GM23338 (cell line): ENCODE measurements at regions not wholly inside any gene's neighbourhood (a gene's known extent, or its start where the extent isn't known, plus 50 kb on each side); places are given as distances from the start of the nearest gene placed in this dataset.

Source experiments
- CREB1 ChIP-seq: fragments of 250-450 bp; sonication (Bioruptor Pico); IDR thresholded peaks from 2 replicates; pipeline ENCODE4 v1.5.0; 2020; ENCODE audit warnings: low read depth, mild to moderate bottlenecking, moderate library complexity
- EZH2 ChIP-seq: fragments of 200-600 bp; sonication (generic); IDR thresholded peaks from one replicate; pipeline ENCODE4 v1.8.0; 2017; ENCODE audit warnings: antibody characterized with exemption, mild to moderate bottlenecking, low read depth; ENCODE audit not compliant: unreplicated experiment
- EZH2phosphoT487 ChIP-seq: fragments of 200-600 bp; sonication (generic); IDR thresholded peaks from one replicate; pipeline ENCODE4 v1.8.1; 2018; ENCODE audit warnings: antibody characterized with exemption; ENCODE audit not compliant: unreplicated experiment
- JUNB ChIP-seq: IDR thresholded peaks from one replicate; pipeline ENCODE4 v1.6.1; 2016; ENCODE audit warnings: antibody characterized with exemption; ENCODE audit not compliant: unreplicated experiment
- NANOG ChIP-seq: IDR thresholded peaks from 2 replicates; pipeline ENCODE4 v1.6.1; 2016; ENCODE audit warnings: antibody characterized with exemption, borderline replicate concordance
- POLR2AphosphoS5 ChIP-seq: IDR thresholded peaks from 2 replicates; pipeline ENCODE4 v1.6.1; 2016; ENCODE audit warnings: antibody characterized with exemption, low read depth
- STAT1 ChIP-seq: IDR thresholded peaks from one replicate; pipeline ENCODE4 v1.6.1; 2016; ENCODE audit warnings: antibody characterized with exemption; ENCODE audit not compliant: unreplicated experiment
- ZNF114 ChIP-seq: fragments of 250-450 bp; sonication (Bioruptor Pico); IDR thresholded peaks from 2 replicates; pipeline ENCODE4 v1.5.0; 2020; ENCODE audit warnings: mild to moderate bottlenecking, moderate library complexity
- TF ChIP-seq, protein P1 (sequence below), 2 experiments: fragments of 200-600 bp in 1 of 2; sonication (generic) in 1 of 2; conservative IDR thresholded peaks; 2 replicates each; pipeline versions ENCODE4 v1.5.1 to v1.6.1; 2016 to 2017; ENCODE audit warnings: antibody characterized with exemption in 2 of 2, low read depth in 2 of 2, mild to moderate bottlenecking in 2 of 2, moderate library complexity in 1 of 2
- TF ChIP-seq, protein P2 (sequence below): IDR thresholded peaks from one replicate; pipeline ENCODE4 v1.6.1; 2018; ENCODE audit warnings: antibody characterized with exemption; ENCODE audit not compliant: unreplicated experiment
- TF ChIP-seq, protein P3 (sequence below): IDR thresholded peaks from 2 replicates; pipeline ENCODE4 v1.6.1; 2016; ENCODE audit warnings: antibody characterized with exemption

DNA sequence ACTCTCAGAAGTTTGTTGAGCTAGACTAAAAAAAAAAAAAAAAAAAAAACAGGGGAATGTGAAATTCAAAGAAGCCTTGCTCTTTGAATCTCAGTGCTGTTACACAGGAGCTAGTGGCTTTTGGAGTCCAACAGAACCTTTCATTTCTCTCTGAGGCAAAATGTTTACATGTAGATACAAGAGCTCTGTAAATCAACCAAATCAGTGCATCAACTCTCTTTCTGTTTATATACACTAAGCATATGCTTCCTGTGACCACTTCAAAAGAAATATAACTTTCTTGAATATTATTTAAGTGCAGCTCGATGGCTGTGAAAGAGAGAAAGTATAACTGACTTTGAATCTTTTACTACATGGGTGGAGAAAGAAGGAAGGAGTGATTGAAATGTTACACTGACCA lies 115.3 kb upstream of the ITGA1 start:
- TF ChIP-seq, protein P1, sequence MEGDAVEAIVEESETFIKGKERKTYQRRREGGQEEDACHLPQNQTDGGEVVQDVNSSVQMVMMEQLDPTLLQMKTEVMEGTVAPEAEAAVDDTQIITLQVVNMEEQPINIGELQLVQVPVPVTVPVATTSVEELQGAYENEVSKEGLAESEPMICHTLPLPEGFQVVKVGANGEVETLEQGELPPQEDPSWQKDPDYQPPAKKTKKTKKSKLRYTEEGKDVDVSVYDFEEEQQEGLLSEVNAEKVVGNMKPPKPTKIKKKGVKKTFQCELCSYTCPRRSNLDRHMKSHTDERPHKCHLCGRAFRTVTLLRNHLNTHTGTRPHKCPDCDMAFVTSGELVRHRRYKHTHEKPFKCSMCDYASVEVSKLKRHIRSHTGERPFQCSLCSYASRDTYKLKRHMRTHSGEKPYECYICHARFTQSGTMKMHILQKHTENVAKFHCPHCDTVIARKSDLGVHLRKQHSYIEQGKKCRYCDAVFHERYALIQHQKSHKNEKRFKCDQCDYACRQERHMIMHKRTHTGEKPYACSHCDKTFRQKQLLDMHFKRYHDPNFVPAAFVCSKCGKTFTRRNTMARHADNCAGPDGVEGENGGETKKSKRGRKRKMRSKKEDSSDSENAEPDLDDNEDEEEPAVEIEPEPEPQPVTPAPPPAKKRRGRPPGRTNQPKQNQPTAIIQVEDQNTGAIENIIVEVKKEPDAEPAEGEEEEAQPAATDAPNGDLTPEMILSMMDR (conservative IDR thresholded peaks at IDR 0.05; ENCODE audit: low read depth in 2 of 2), result no peak
- no peak for TF ChIP-seq EZH2phosphoT487
- TF ChIP-seq POLR2AphosphoS5, result no peak
- TF ChIP-seq, protein P2, sequence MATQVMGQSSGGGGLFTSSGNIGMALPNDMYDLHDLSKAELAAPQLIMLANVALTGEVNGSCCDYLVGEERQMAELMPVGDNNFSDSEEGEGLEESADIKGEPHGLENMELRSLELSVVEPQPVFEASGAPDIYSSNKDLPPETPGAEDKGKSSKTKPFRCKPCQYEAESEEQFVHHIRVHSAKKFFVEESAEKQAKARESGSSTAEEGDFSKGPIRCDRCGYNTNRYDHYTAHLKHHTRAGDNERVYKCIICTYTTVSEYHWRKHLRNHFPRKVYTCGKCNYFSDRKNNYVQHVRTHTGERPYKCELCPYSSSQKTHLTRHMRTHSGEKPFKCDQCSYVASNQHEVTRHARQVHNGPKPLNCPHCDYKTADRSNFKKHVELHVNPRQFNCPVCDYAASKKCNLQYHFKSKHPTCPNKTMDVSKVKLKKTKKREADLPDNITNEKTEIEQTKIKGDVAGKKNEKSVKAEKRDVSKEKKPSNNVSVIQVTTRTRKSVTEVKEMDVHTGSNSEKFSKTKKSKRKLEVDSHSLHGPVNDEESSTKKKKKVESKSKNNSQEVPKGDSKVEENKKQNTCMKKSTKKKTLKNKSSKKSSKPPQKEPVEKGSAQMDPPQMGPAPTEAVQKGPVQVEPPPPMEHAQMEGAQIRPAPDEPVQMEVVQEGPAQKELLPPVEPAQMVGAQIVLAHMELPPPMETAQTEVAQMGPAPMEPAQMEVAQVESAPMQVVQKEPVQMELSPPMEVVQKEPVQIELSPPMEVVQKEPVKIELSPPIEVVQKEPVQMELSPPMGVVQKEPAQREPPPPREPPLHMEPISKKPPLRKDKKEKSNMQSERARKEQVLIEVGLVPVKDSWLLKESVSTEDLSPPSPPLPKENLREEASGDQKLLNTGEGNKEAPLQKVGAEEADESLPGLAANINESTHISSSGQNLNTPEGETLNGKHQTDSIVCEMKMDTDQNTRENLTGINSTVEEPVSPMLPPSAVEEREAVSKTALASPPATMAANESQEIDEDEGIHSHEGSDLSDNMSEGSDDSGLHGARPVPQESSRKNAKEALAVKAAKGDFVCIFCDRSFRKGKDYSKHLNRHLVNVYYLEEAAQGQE, result no peak
- TF ChIP-seq JUNB, result no peak
- no peak for TF ChIP-seq CREB1 (CRISPR knock-in tag)
- TF ChIP-seq EZH2, result no peak
- TF ChIP-seq, protein P3, sequence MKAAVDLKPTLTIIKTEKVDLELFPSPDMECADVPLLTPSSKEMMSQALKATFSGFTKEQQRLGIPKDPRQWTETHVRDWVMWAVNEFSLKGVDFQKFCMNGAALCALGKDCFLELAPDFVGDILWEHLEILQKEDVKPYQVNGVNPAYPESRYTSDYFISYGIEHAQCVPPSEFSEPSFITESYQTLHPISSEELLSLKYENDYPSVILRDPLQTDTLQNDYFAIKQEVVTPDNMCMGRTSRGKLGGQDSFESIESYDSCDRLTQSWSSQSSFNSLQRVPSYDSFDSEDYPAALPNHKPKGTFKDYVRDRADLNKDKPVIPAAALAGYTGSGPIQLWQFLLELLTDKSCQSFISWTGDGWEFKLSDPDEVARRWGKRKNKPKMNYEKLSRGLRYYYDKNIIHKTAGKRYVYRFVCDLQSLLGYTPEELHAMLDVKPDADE, result no peak
- no peak for TF ChIP-seq ZNF114
- TF ChIP-seq STAT1, result no peak
- TF ChIP-seq NANOG, result no peak
